Natural killer cell treated with Interleukin-12 subunit alpha and Interleukin-12 subunit beta and Interleukin-15 and Interleukin-18, amount 100 ng/mL, for 72 hours (primary cell): ENCODE measurements at regions not wholly inside any gene's neighbourhood (a gene's known extent, or its start where the extent isn't known, plus 50 kb on each side); places are given as distances from the start of the nearest gene placed in this dataset.

Experiments used
- ATAC-seq, 2 donors: fragments of 150-1000 bp; cut with Tn5 transposase in 1 of 2; sonication (Bioruptor Pico), chemical (Tn5 transposase) in 1 of 2; 2 replicates each; pipeline ENCODE4 v1.10.0; 2021
- DNase-seq: peaks from one replicate; pipeline ENCODE4 v3.0.0; 2022; ENCODE audit warnings: low spot score
- H3K27ac Mint-ChIP-seq, 2 donors: 1 replicate in 1 of 2; 2 replicates in 1 of 2; pipeline ENCODE4 v1.8.0; 2022; ENCODE audit warnings: mixed read lengths in 2 of 2, mild to moderate bottlenecking in 1 of 2, moderate library complexity in 1 of 2
- H3K27me3 Mint-ChIP-seq, 2 donors: 1 replicate in 1 of 2; 2 replicates in 1 of 2; pipeline ENCODE4 v1.8.0; 2022; ENCODE audit warnings: mixed read lengths in 2 of 2
- H3K36me3 Mint-ChIP-seq: one replicate; pipeline ENCODE4 v1.8.0; 2022; ENCODE audit warnings: mixed read lengths
- H3K4me1 Mint-ChIP-seq, 2 donors: 1 replicate in 1 of 2; 2 replicates in 1 of 2; pipeline ENCODE4 v1.8.0; 2022; ENCODE audit warnings: low read depth in 2 of 2, mixed read lengths in 2 of 2, mild to moderate bottlenecking in 1 of 2
- H3K4me3 Mint-ChIP-seq: one replicate; pipeline ENCODE4 v1.8.0; 2022; ENCODE audit warnings: mixed read lengths
- H3K9me3 Mint-ChIP-seq: 2 replicates; pipeline ENCODE4 v1.8.0; 2022; ENCODE audit warnings: mixed read lengths

DNA sequence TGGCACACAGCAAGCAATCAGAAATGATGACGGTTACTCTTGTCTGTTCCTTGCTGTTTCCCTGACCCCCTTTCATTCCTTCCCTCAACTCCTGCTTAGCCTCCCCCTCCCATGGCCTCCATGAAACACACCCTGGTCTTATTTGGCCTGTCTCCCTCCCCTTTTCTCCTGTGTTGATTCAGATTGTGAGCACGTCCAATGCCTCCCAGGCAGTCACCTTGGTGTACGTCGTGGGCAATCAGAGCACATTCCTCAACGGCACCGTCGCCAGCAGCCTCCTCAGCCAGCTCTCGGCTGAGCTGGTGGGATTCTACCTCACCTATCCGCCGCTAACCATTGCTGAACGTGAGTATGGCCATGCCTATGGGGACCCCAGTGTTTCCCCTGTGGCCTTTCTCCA, 141.1 kb downstream of the C11orf91 start:
- H3K9me3 Mint-ChIP-seq = no peaks in the 10 kb centered on the region
- peaks cover 17 to 21% of the 10 kb centered on the region in 2 donors for H3K27me3 Mint-ChIP-seq
- no peak for ATAC-seq

DNA sequence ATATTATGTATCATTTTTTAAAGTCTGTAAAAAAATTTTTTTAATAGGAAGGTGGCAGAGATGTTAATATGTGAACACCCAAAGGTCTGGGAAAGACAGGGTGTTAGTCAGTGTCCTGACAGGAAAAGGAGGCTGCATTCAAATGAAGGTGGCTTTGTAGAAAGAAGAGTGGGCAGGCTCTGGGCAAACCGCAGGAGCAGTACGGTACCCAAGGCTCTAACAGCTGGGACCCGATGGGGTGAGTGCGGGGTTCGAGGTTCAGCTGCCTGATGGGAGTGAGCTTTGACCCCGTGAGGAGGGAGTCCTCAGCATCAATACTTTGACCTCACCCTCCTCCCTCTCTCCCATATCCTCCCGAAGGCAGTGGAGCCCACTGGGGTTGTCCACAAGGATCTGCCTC, 142.5 kb downstream of the C11orf91 start:
- Mint-ChIP-seq H3K27ac (no peak overlapping the region), H3K36me3 (no peaks in the 10 kb centered on the region), H3K9me3 (no peaks in the 10 kb centered on the region), H3K4me3 (no peak overlapping the region), H3K27me3 (peaks cover 9 to 12% of the 10 kb centered on the region in 2 donors), H3K4me1 (no peaks in the 10 kb centered on the region)
- ATAC-seq (no peak), DNase-seq (no peak)

More for the DNA sequence above, 141.1 kb downstream of the C11orf91 start:
- no peaks in the 10 kb centered on the region for H3K36me3 Mint-ChIP-seq
- no peaks in the 10 kb centered on the region for H3K4me1 Mint-ChIP-seq
- H3K4me3 Mint-ChIP-seq = no peak overlapping the region
- no peak overlapping the region for H3K27ac Mint-ChIP-seq
- no peak for DNase-seq

DNA sequence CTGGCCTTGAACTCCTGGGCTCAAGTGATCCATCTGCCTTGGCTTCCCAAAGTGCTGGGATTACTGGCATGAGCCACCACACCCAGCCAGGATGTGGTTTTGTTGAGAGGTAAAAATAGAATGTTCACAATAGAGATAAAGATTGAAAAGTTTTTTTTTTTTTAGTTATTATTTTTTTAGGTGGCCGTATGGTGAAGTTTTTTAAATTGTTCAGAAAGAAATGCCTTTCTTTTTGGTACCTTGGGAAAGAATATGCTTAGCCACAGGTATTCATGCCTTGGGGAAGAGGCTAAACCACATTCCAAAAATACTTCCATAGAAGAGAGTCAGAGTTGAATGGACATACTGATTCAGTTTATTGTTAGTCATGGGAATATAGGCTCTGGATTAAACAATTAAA, 143.4 kb downstream of the C11orf91 start:
- Mint-ChIP-seq H3K9me3 (no peaks in the 10 kb centered on the region), H3K27ac (no peak overlapping the region), H3K4me1 (no peaks in the 10 kb centered on the region), H3K36me3 (no peaks in the 10 kb centered on the region), H3K4me3 (no peak overlapping the region), H3K27me3 (peaks cover 9 to 15% of the 10 kb centered on the region in 2 donors)
- ATAC-seq (no peak), DNase-seq (no peak)

DNA sequence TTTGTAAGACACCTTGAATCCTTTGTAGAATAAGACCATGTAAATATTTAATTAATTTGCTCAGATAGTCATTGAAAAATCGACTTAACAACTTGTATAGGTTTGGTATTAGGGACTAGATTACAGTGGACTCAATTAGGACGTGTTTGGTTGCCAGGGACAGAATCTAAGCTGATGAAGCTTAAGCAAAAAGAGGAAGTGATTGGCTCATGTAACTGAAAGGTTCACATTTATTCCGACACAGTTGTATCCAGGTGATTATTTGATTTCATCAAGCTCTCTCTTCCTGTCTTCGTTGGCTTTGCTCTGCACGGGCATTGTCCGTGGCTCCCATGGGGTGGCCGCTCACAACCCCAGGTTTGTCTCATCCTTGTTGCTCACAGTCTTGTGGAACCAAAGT, 146.4 kb downstream of the C11orf91 start:
- Mint-ChIP-seq H3K27me3 (peaks cover 15 to 16% of the 10 kb centered on the region in 2 donors), H3K9me3 (no peaks in the 10 kb centered on the region), H3K36me3 (no peaks in the 10 kb centered on the region), H3K27ac (no peak overlapping the region), H3K4me3 (no peak overlapping the region), H3K4me1 (no peaks in the 10 kb centered on the region)
- no peak for DNase-seq
- no peak for ATAC-seq

DNA sequence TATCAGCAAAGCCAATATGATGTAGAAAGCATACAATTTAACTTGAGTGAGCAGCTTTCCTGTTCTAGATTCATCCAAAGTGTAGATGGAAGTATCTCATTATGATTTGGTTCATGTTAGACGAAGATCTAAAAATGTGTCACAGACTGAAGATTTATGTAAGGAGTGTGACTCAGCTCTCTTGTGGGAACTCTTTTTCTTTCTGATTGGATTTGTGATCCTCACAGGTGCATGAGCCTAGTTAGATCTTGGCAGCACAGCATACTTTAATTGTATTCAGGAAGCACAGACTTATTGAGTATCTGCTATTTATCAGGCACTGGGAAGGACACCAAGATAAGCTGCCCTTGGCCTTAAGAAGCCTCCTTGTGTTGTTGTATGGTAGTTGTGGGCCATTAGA, 147.1 kb downstream of the C11orf91 start:
- no peaks in the 10 kb centered on the region for H3K4me1 Mint-ChIP-seq
- H3K9me3 Mint-ChIP-seq = no peaks in the 10 kb centered on the region
- peaks cover 14 to 15% of the 10 kb centered on the region in 2 donors for H3K27me3 Mint-ChIP-seq
- H3K27ac Mint-ChIP-seq = no peak overlapping the region
- ATAC-seq (no peak), DNase-seq (no peak)
- no peaks in the 10 kb centered on the region for H3K36me3 Mint-ChIP-seq
- H3K4me3 Mint-ChIP-seq = no peak overlapping the region

DNA sequence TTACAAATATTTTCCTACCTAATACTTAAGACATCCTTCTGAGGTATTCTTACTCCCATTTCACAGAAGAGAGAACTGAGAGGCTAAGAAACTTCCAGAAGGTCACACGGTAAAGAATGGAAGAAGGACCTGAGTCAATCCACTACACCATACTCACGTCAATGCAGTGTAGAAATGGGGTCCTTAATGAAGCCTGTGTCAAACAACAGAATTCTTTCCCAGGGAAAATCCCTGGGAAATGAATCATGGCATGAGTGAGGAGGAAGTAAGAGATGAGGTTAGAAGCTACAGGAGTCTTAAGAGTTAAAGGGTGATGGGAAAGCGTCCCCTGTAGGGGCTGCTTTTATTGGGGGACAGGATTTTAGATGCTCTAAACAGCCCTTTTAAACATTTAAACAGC, 147.9 kb downstream of the C11orf91 start:
- DNase-seq = no peak
- Mint-ChIP-seq H3K27ac (no peak overlapping the region), H3K36me3 (no peaks in the 10 kb centered on the region), H3K27me3 (peaks cover 13 to 14% of the 10 kb centered on the region in 2 donors), H3K4me3 (no peak overlapping the region), H3K4me1 (no peaks in the 10 kb centered on the region), H3K9me3 (no peaks in the 10 kb centered on the region)
- ATAC-seq = no peak

DNA sequence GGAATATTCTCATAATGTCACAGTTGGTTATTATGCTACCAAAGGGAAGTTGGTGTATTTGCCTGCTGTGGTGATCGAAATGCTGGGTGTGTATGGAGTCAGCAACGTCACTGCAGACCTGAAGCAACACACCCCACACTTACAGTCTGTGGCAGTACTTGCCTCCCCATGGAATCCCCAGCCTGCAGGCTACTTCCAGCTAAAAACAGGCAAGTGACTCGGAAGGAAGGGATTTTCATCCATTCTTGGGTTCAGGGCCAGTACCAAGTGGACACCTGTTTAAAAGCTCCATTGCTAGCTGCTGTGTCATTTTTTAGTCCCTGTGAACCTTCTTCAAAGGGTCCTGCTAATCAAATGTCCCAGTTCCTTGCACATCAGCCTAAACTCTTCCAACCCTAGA, 149.6 kb downstream of the C11orf91 start:
- no peak overlapping the region for H3K4me3 Mint-ChIP-seq
- ATAC-seq (no peak), DNase-seq (no peak)
- H3K27ac Mint-ChIP-seq = no peak overlapping the region
- no peaks in the 10 kb centered on the region for H3K9me3 Mint-ChIP-seq
- peaks cover 19 to 27% of the 10 kb centered on the region in 2 donors for H3K27me3 Mint-ChIP-seq
- no peaks in the 10 kb centered on the region for H3K4me1 Mint-ChIP-seq
- H3K36me3 Mint-ChIP-seq = no peaks in the 10 kb centered on the region

DNA sequence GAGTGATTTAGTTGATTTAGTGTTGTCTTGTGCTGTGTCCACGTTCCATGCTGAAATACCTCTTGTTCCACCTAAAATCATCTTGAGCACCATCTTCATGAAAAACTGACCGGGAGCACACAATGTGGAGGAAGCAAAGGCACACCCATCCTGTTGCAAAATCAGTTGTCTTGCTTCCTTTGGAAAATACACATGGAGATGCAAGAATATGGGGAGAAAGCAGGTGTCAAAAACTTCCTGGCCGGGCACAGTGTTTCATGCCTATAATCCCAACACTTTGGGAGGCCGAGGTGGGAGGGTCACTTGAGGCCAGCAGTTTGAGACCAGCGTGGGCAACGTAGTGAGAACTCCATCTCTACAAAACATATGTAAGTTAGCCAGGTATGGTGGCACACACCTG, 151.1 kb downstream of the C11orf91 start:
- Mint-ChIP-seq H3K27me3 (peaks cover 15 to 27% of the 10 kb centered on the region in 2 donors), H3K27ac (no peak overlapping the region), H3K4me3 (no peak overlapping the region), H3K4me1 (no peaks in the 10 kb centered on the region), H3K9me3 (no peaks in the 10 kb centered on the region), H3K36me3 (no peaks in the 10 kb centered on the region)
- DNase-seq = no peak
- ATAC-seq = no peak

DNA sequence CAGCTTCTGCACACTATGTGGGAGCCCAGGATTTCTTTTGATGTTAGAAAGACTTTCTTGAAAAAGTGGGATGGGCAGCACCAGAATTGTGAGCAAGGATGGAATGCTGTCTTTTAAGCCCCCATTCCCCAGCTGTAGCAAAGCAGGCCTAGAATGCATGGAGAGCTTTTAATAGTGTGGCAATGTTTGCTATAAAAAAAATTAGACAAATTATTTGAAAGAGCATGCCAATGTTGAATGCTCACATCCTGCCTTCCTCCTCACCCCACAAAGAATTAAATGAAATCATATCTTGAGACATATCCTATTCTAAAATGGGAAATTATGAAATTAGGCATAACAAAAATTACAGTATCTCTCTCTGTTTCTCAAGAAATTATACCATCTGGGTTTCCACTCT, 154.7 kb downstream of the C11orf91 start:
- no peak overlapping the region for H3K4me3 Mint-ChIP-seq
- H3K36me3 Mint-ChIP-seq = no peaks in the 10 kb centered on the region
- H3K4me1 Mint-ChIP-seq = peaks cover 0 to 6% of the 10 kb centered on the region in 2 donors
- no peaks in the 10 kb centered on the region for H3K9me3 Mint-ChIP-seq
- H3K27me3 Mint-ChIP-seq = peaks cover 22 to 26% of the 10 kb centered on the region in 2 donors
- no peak overlapping the region for H3K27ac Mint-ChIP-seq
- ATAC-seq (no peak), DNase-seq (no peak)

DNA sequence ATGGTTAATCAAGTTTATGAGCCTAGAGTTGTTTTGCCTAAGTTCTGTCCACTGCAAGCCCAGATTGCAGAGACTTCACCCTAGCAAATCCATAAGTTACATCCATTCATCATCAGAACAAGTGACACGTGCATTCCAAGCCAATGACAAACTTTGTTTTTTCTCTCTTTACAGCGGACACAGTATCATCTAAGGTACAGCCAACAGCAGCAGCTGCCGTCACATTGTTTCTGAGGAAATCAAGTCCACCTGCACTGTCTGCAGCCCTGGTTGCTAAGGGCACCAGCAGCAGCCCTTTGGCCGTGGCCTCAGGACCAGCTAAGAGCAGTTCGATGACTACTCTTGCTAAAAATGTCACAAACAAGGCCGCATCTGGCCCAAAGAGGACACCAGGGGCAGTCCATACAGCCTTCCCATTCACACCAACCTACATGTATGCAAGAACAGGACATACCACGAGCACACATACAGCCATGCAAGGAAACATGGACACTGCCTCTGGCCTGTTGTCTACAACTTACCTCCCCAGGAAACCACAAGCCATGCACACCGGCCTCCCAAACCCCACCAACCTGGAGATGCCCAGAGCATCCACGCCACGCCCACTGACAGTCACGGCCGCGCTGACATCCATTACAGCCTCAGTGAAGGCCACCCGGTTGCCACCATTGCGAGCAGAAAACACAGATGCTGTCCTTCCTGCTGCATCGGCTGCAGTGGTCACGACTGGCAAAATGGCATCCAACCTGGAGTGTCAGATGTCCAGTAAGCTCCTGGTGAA, 155.8 kb downstream of the C11orf91 start:
- DNase-seq (no peak), ATAC-seq (no peak)
- Mint-ChIP-seq H3K4me3 (no peak overlapping the region), H3K27ac (no peak overlapping the region), H3K4me1 (peaks cover under 1 to 6% of the 10 kb centered on the region in 2 donors), H3K36me3 (no peaks in the 10 kb centered on the region), H3K27me3 (peaks cover 19 to 22% of the 10 kb centered on the region in 2 donors), H3K9me3 (no peaks in the 10 kb centered on the region)

DNA sequence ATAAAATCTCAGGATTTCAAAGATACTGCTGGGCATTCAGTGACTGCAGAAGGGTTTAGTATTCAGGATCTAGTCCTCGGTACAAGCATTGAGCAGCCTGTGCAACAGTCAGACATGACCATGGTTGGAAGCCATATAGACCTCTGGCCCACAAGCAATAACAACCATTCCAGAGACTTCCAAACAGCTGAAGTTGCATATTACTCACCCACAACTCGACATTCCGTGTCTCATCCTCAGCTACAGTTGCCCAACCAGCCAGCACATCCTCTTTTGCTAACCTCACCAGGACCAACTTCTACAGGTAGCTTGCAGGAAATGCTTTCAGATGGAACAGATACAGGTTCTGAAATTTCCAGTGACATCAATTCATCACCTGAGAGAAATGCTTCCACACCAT, 156.8 kb downstream of the C11orf91 start:
- Mint-ChIP-seq H3K4me1 (peaks cover 4 to 6% of the 10 kb centered on the region in 2 donors), H3K36me3 (no peaks in the 10 kb centered on the region), H3K27ac (no peak overlapping the region), H3K4me3 (no peak overlapping the region), H3K9me3 (no peaks in the 10 kb centered on the region), H3K27me3 (peaks cover 19 to 21% of the 10 kb centered on the region in 2 donors)
- no peak for ATAC-seq
- DNase-seq = no peak

DNA sequence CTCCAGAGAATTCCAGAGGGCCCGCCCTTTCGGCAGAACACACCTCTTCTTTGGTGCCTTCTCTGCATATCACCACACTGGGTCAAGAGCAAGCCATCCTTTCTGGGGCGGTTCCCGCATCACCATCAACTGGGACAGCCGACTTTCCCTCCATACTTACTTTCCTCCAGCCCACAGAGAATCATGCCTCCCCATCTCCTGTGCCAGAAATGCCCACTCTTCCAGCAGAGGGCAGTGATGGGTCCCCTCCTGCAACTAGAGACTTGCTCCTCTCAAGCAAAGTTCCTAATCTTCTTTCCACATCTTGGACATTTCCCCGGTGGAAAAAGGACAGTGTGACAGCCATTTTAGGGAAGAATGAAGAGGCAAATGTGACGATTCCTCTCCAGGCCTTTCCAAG, 157.7 kb downstream of the C11orf91 start:
- Mint-ChIP-seq H3K27me3 (peaks cover 19 to 21% of the 10 kb centered on the region in 2 donors), H3K4me3 (no peak overlapping the region), H3K27ac (no peak overlapping the region), H3K4me1 (peaks cover 4 to 6% of the 10 kb centered on the region in 2 donors), H3K36me3 (no peaks in the 10 kb centered on the region), H3K9me3 (no peaks in the 10 kb centered on the region)
- DNase-seq = no peak
- no peak for ATAC-seq

DNA sequence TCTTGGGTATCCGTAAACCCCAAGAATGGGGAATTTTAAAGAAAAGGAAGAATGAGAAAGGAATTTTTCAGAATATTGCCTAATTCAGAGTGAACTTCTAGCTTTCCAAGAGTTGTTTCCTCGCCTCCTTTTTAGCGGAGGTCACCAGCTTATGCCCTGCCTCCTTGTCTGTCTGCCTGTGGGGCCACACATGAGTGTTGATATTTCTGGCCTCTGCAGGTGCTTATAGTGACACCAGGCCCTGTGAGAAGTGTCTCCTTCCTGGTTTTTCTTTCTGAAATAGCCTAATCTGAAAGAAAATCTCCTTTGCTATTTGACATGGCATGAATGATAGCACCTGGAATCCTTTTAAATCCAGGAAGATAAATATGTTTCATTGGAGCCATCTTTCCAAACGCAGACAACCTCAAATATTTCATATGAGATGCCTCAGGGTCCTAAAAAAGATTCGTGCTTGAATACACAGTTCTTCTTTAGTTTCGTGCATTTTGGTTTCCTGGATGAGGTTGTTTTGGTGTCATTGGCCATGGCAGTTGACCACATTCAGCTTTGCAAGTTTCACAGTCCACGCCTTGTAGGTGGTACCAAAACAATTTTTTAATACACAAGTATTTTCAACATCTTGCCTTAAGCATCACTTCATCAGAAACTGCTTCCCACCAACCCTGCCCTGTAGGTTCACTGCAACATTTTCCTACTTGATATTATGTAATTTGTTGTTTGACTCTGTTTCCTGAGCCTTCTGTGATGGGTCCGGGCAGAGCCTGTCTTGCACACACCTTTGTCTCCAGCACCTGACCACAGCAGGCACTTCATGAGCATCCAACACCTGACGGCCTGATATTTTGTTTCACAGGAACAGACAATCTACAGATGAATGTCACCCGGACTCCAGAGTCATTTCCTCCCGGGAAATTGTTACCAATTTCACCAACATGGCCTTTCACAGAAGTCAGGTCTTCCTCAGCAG, 159.4 kb downstream of the C11orf91 start:
- no peak overlapping the region for H3K4me3 Mint-ChIP-seq
- DNase-seq (no peak), ATAC-seq (no peak)
- H3K4me1 Mint-ChIP-seq = peaks cover 4 to 6% of the 10 kb centered on the region in 2 donors
- peaks cover 3% of the 10 kb centered on the region for H3K9me3 Mint-ChIP-seq
- peaks cover 8 to 19% of the 10 kb centered on the region in 2 donors for H3K27me3 Mint-ChIP-seq
- H3K36me3 Mint-ChIP-seq = no peaks in the 10 kb centered on the region
- H3K27ac Mint-ChIP-seq = no peak overlapping the region

DNA sequence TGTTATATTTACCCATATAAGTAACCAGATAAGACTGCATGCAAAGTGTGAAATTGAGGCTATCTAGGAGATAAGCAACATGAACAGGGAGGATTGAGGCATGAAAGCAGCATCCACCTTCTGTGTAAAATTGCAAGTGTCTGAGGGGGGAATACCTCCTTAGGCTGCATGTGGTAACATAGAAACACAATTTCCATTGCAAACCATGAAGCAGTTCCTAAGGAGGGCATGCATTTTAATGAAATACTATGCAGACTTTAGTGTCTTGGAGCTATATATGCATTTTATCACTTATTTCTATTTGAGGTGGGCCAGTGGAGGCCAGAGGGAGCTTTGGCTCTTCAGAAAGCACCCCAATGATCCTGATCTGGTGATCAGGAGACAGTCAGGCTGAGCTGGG, 160.2 kb downstream of the C11orf91 start:
- peaks cover 4 to 6% of the 10 kb centered on the region in 2 donors for H3K4me1 Mint-ChIP-seq
- H3K9me3 Mint-ChIP-seq = peaks cover 3% of the 10 kb centered on the region
- DNase-seq (no peak), ATAC-seq (no peak)
- no peak overlapping the region for H3K27ac Mint-ChIP-seq
- no peaks in the 10 kb centered on the region for H3K36me3 Mint-ChIP-seq
- H3K4me3 Mint-ChIP-seq = no peak overlapping the region
- peaks cover 6 to 20% of the 10 kb centered on the region in 2 donors for H3K27me3 Mint-ChIP-seq
